ENCODE measurements at regions not wholly inside any gene's neighbourhood (a gene's known extent, or its start where the extent isn't known, plus 50 kb on each side); places are given as distances from the start of the nearest gene placed in this dataset.

GRCh38 chr3:61460636-61461035 is 100.7 kb upstream of the PTPRG start:
- no peak for TF ChIP-seq CTCF (IDR thresholded peaks at IDR 0.05)
- no peak for TF ChIP-seq POLR2A (IDR thresholded peaks at IDR 0.05)
